Left ventricle myocardium inferior (tissue), 1 donor: ENCODE measurements at regions not wholly inside any gene's neighbourhood (a gene's known extent, or its start where the extent isn't known, plus 50 kb on each side); places are given as distances from the start of the nearest gene placed in this dataset.

Experiments used
- DNase-seq: peaks from one replicate; pipeline ENCODE4 v3.0.0-alpha.2; 2020
- H3K27ac ChIP-seq: fragments of 200-600 bp; replicated peaks from 2 replicates; pipeline ENCODE4 v1.8.0; 2021
- H3K27me3 ChIP-seq: fragments of 200-600 bp; 2 replicates; pipeline ENCODE4 v1.8.0; 2021; ENCODE audit warnings: low read depth
- H3K36me3 ChIP-seq: fragments of 200-600 bp; 2 replicates; pipeline ENCODE4 v1.8.0; 2021
- H3K4me1 ChIP-seq: fragments of 200-600 bp; 2 replicates; pipeline ENCODE4 v1.8.0; 2021
- H3K4me3 ChIP-seq: fragments of 200-600 bp; 2 replicates; pipeline ENCODE4 v1.8.0; 2021; ENCODE audit warnings: mild to moderate bottlenecking, moderate library complexity
- H3K9me3 ChIP-seq: fragments of 200-600 bp; replicated peaks from 2 replicates; pipeline ENCODE4 v1.8.0; 2021
- CTCF ChIP-seq: fragments of 200-600 bp; IDR thresholded peaks from 2 replicates; pipeline ENCODE4 v1.8.0; 2021; ENCODE audit warnings: antibody characterized with exemption, mild to moderate bottlenecking, borderline replicate concordance
- intact Hi-C: fragments of 100-400 bp; cut with micrococcal nuclease; formaldehyde crosslinking; loops from one replicate; pipeline ENCODE4 v1.11.0; 2022
- donor health status: DM: no; HTN: yes; CAD: no; lungs with severe emphysema.

GRCh38 chr21:20721151-20721550 lies 277.1 kb upstream of the NCAM2 start:
- Histone ChIP-seq H3K9me3 (peaks cover 18% of the 10 kb centered on the region), H3K4me1 (no peaks in the 10 kb centered on the region), H3K27me3 (no peaks in the 10 kb centered on the region), H3K36me3 (no peaks in the 10 kb centered on the region), H3K4me3 (no peak overlapping the region), H3K27ac (no peak overlapping the region)
- no peak for DNase-seq
- TF ChIP-seq CTCF, result no peak
- intact Hi-C loops, result no loop called here

GRCh38 chr21:20728691-20729090 lies 269.5 kb upstream of the NCAM2 start:
- DNase-seq, result no peak
- intact Hi-C loops, result no loop called here

GRCh38 chr21:20729376-20729775 lies 268.8 kb upstream of the NCAM2 start:
- no peak overlapping the region for H3K27ac ChIP-seq

More at GRCh38 chr21:20728691-20729090, 269.5 kb upstream of the NCAM2 start:
- Histone ChIP-seq H3K36me3 (no peaks in the 10 kb centered on the region), H3K9me3 (no peaks in the 10 kb centered on the region), H3K4me1 (no peaks in the 10 kb centered on the region), H3K27me3 (no peaks in the 10 kb centered on the region), H3K27ac (no peak overlapping the region), H3K4me3 (no peak overlapping the region)
- no peak for TF ChIP-seq CTCF

GRCh38 chr21:20730441-20730840 lies 267.8 kb upstream of the NCAM2 start:
- no peak for DNase-seq
- intact Hi-C loops, result no loop called here
- Histone ChIP-seq H3K9me3 (no peaks in the 10 kb centered on the region), H3K4me1 (no peaks in the 10 kb centered on the region), H3K27me3 (no peaks in the 10 kb centered on the region), H3K36me3 (no peaks in the 10 kb centered on the region), H3K27ac (no peak overlapping the region), H3K4me3 (no peak overlapping the region)
- no peak for TF ChIP-seq CTCF

More at GRCh38 chr21:20729376-20729775, 268.8 kb upstream of the NCAM2 start:
- H3K4me3 ChIP-seq, result no peak overlapping the region
- no peaks in the 10 kb centered on the region for H3K36me3 ChIP-seq
- intact Hi-C loops, result no loop called here
- no peaks in the 10 kb centered on the region for H3K27me3 ChIP-seq
- H3K9me3 ChIP-seq, result no peaks in the 10 kb centered on the region
- no peak for DNase-seq
- no peaks in the 10 kb centered on the region for H3K4me1 ChIP-seq
- no peak for TF ChIP-seq CTCF

GRCh38 chr21:20735257-20735656 lies 263.0 kb upstream of the NCAM2 start:
- H3K4me1 ChIP-seq, result no peaks in the 10 kb centered on the region
- H3K27me3 ChIP-seq, result no peaks in the 10 kb centered on the region
- H3K9me3 ChIP-seq, result no peaks in the 10 kb centered on the region
- H3K36me3 ChIP-seq, result no peaks in the 10 kb centered on the region
- DNase-seq, result no peak
- no peak overlapping the region for H3K27ac ChIP-seq
- intact Hi-C loops, result no loop called here
- no peak overlapping the region for H3K4me3 ChIP-seq
- TF ChIP-seq CTCF, result no peak
